Tibial nerve (tissue), 4 donors: ENCODE measurements at regions not wholly inside any gene's neighbourhood (a gene's known extent, or its start where the extent isn't known, plus 50 kb on each side); places are given as distances from the start of the nearest gene placed in this dataset.

Source experiments
- DNase-seq, 2 donors: peaks; one replicate each; pipeline ENCODE4 v3.0.0-alpha.2; 2019; ENCODE audit warnings: low spot score in 2 of 2
- H3K27ac ChIP-seq, 4 donors: fragments of 200-600 bp; sonication (generic) in 3 of 4; one replicate each; pipeline ENCODE4 v1.5.1; 2017 to 2019; ENCODE audit warnings: mild to moderate bottlenecking in 1 of 4
- H3K27me3 ChIP-seq, 2 donors: fragments of 200-600 bp; sonication (generic) in 1 of 2; one replicate each; pipeline versions ENCODE4 v1.5.1 to v1.6.0; 2017 to 2019
- H3K36me3 ChIP-seq, 3 donors: fragments of 200-600 bp; sonication (generic); one replicate each; pipeline ENCODE4 v1.5.1; 2018 to 2019
- H3K4me1 ChIP-seq, 4 donors: fragments of 200-600 bp; sonication (generic) in 3 of 4; one replicate each; pipeline ENCODE4 v1.5.1; 2017 to 2019
- H3K4me3 ChIP-seq, 4 donors: fragments of 200-600 bp; sonication (generic) in 3 of 4; one replicate each; pipeline ENCODE4 v1.5.1; 2017 to 2019; ENCODE audit warnings: mild to moderate bottlenecking in 1 of 4, moderate library complexity in 1 of 4
- H3K9me3 ChIP-seq, 4 donors: fragments of 200-600 bp; sonication (generic) in 3 of 4; one replicate each; pipeline ENCODE4 v1.5.1; 2017 to 2019
- CTCF ChIP-seq, 5 experiments: fragments of 200-600 bp in 3 of 5; fragments of 450-650 bp in 2 of 5; sonication (generic) in 3 of 5; IDR thresholded peaks; one replicate each; pipeline ENCODE4 v1.5.1; 2016 to 2019; ENCODE audit warnings: antibody characterized with exemption in 5 of 5, mild to moderate bottlenecking in 3 of 5, moderate library complexity in 2 of 5
- EP300 ChIP-seq, 2 donors: sonication (generic); formaldehyde crosslinking; IDR thresholded peaks; one replicate each; pipeline ENCODE4 v1.6.1; 2017; ENCODE audit warnings: antibody characterized with exemption in 2 of 2, mild to moderate bottlenecking in 1 of 2
- POLR2A ChIP-seq, 2 donors: fragments of 450-650 bp; IDR thresholded peaks; one replicate each; pipeline ENCODE4 v1.6.1; 2017; ENCODE audit warnings: antibody characterized with exemption in 2 of 2, mild to moderate bottlenecking in 2 of 2, moderate library complexity in 2 of 2
- WGBS, 2 donors: methylation state at CpG; one replicate each; pipeline ENCODE4 v1.1.5; 2018; 5-methylcytosine and 5-hydroxymethylcytosine counted together

GRCh38 chr9:28820741-28821140 lies 1247.5 kb upstream of the C9orf72 start:
- no peak overlapping the region for H3K4me3 ChIP-seq
- H3K27ac ChIP-seq: no peak overlapping the region
- 22 to 40% methylated on average over 2 of the region's 2 CpGs for WGBS, 2 donors
- no peaks in the 10 kb centered on the region for H3K27me3 ChIP-seq
- H3K4me1 ChIP-seq: no peaks in the 10 kb centered on the region
- no peak for TF ChIP-seq POLR2A (IDR thresholded peaks at IDR 0.05)
- DNase-seq: no peak
- no peaks in the 10 kb centered on the region for H3K36me3 ChIP-seq
- H3K9me3 ChIP-seq: no peaks in the 10 kb centered on the region

- H3K27ac ChIP-seq: no peak overlapping the region
- no peak for TF ChIP-seq POLR2A (IDR thresholded peaks at IDR 0.05)
- no peak for TF ChIP-seq CTCF (IDR thresholded peaks at IDR 0.05)
- TF ChIP-seq EP300 (IDR thresholded peaks at IDR 0.05): no peak
- no peak overlapping the region for H3K4me3 ChIP-seq
- no peaks in the 10 kb centered on the region for H3K36me3 ChIP-seq
- no peak for DNase-seq
- 22 to 29% methylated on average over 2 of the region's 2 CpGs for WGBS, 2 donors
- no peaks in the 10 kb centered on the region for H3K4me1 ChIP-seq
- H3K27me3 ChIP-seq: no peaks in the 10 kb centered on the region
- H3K9me3 ChIP-seq: no peaks in the 10 kb centered on the region
Measured at GRCh38 chr9:28821240-28821639, 1248.0 kb upstream of the C9orf72 start.

GRCh38 chr9:28824432-28824963 lies 1251.2 kb upstream of the C9orf72 start:
- Histone ChIP-seq H3K4me1 (no peaks in the 10 kb centered on the region), H3K4me3 (no peak overlapping the region), H3K27ac (no peak overlapping the region), H3K27me3 (no peaks in the 10 kb centered on the region), H3K9me3 (no peaks in the 10 kb centered on the region), H3K36me3 (no peaks in the 10 kb centered on the region)
- DNase-seq: no peak
- TF ChIP-seq EP300 (IDR thresholded peaks at IDR 0.05) (no peak), POLR2A (IDR thresholded peaks at IDR 0.05) (no peak), CTCF (IDR thresholded peaks at IDR 0.05) (no peak)
- WGBS, 2 donors: 53 to 62% methylated on average over 1 of the region's 1 CpG

GRCh38 chr9:28832168-28832770 lies 1259.0 kb upstream of the C9orf72 start:
- no peak overlapping the region for H3K27ac ChIP-seq
- no peak overlapping the region for H3K4me3 ChIP-seq
- 55 to 64% methylated on average over 3 of the region's 3 CpGs for WGBS, 2 donors
- H3K36me3 ChIP-seq: no peaks in the 10 kb centered on the region
- DNase-seq: no peak
- H3K9me3 ChIP-seq: no peaks in the 10 kb centered on the region
- TF ChIP-seq POLR2A (IDR thresholded peaks at IDR 0.05): no peak
- no peaks in the 10 kb centered on the region for H3K27me3 ChIP-seq
- no peaks in the 10 kb centered on the region for H3K4me1 ChIP-seq

- H3K4me1 ChIP-seq: no peaks in the 10 kb centered on the region
- TF ChIP-seq POLR2A (IDR thresholded peaks at IDR 0.05) (no peak), EP300 (IDR thresholded peaks at IDR 0.05) (no peak), CTCF (IDR thresholded peaks at IDR 0.05) (no peak)
- no peaks in the 10 kb centered on the region for H3K36me3 ChIP-seq
- H3K9me3 ChIP-seq: peaks cover 0 to 6% (median 0%) of the 10 kb centered on the region in 4 donors
- DNase-seq: no peak
- 63 to 69% methylated on average over 1 of the region's 1 CpG for WGBS, 2 donors
- H3K27me3 ChIP-seq: no peaks in the 10 kb centered on the region
- H3K4me3 ChIP-seq: no peak overlapping the region
- no peak overlapping the region for H3K27ac ChIP-seq
Measured at GRCh38 chr9:28834156-28834555, 1260.9 kb upstream of the C9orf72 start.

GRCh38 chr9:28839778-28840430 lies 1266.6 kb upstream of the C9orf72 start:
- Histone ChIP-seq H3K4me1 (no peaks in the 10 kb centered on the region), H3K9me3 (peaks cover 0 to 6% (median 0%) of the 10 kb centered on the region in 4 donors), H3K4me3 (no peak overlapping the region), H3K36me3 (no peaks in the 10 kb centered on the region), H3K27ac (no peak overlapping the region), H3K27me3 (no peaks in the 10 kb centered on the region)
- DNase-seq: no peak
- 89 to 94% methylated on average over 7 of the region's 9 CpGs for WGBS, 2 donors
- no peak for TF ChIP-seq CTCF (IDR thresholded peaks at IDR 0.05)
- TF ChIP-seq POLR2A (IDR thresholded peaks at IDR 0.05): no peak
- TF ChIP-seq EP300 (IDR thresholded peaks at IDR 0.05): no peak
